Endothelial cell of umbilical vein (primary cell): ENCODE measurements at regions not wholly inside any gene's neighbourhood (a gene's known extent, or its start where the extent isn't known, plus 50 kb on each side); places are given as distances from the start of the nearest gene placed in this dataset.

Experiments
- BruUV-seq: library from RNA; stranded (reverse); fragments of 400-500 nt; replicated peaks from 2 replicates; lab custom pipeline; 2021; lab: Mats Ljungman, UMichigan
- CTCF ChIA-PET: fragments of 300-600, 350-600 bp; sonication (Branson Sonifier 250); formaldehyde crosslinking; loops from one replicate; lab custom pipeline; 2021; ENCODE audit warnings: antibody characterized with exemption, inconsistent platforms; lab: Charles Lee
- POLR2A ChIA-PET: fragments of 300-600, 350-600 bp; sonication (Branson Sonifier 250); formaldehyde crosslinking; loops from one replicate; lab custom pipeline; 2021; ENCODE audit warnings: antibody characterized with exemption, inconsistent platforms; lab: Charles Lee
- DNase-seq: peaks from one replicate; pipeline ENCODE4 v3.0.0-alpha.2; 2011; ENCODE audit warnings: low read depth, low spot score
- FAIRE-seq: peaks from 2 replicates; lab custom pipeline; 2011; peaks lifted over from hg19 to GRCh38; lab: Jason Lieb, UNC
- H2AFZ ChIP-seq: 2 replicates; pipeline ENCODE4 v1.6.0; 2012; ENCODE audit warnings: low read depth, low read length, control low read depth, inconsistent platforms
- H3K27ac ChIP-seq: 2 replicates; pipeline ENCODE4 v1.5.1; 2011; ENCODE audit warnings: low read depth, mild to moderate bottlenecking, control low read depth, low read length, moderate library complexity; ENCODE audit not compliant: insufficient read depth
- H3K27me3 ChIP-seq, 2 experiments: 2 replicates each; pipeline versions ENCODE4 v1.6.0 to v1.6.1; 2011; ENCODE audit warnings: low read length in 2 of 2, mixed read lengths in 1 of 2; ENCODE audit not compliant: control insufficient read depth in 2 of 2, insufficient read depth in 2 of 2
- H3K36me3 ChIP-seq, 2 experiments: 2 replicates in 1 of 2; 3 replicates in 1 of 2; pipeline ENCODE4 v1.5.1; 2011; ENCODE audit warnings: low read length in 2 of 2, mild to moderate bottlenecking in 1 of 2, moderate library complexity in 1 of 2; ENCODE audit not compliant: control insufficient read depth in 2 of 2, insufficient read depth in 2 of 2; ENCODE audit errors: extremely low read depth in 1 of 2
- H3K4me1 ChIP-seq: 3 replicates; pipeline ENCODE4 v1.5.1; 2011; ENCODE audit warnings: mild to moderate bottlenecking, low read length; ENCODE audit not compliant: control insufficient read depth, insufficient read depth; ENCODE audit errors: extremely low read depth
- H3K4me2 ChIP-seq: 2 replicates; pipeline ENCODE4 v1.6.1; 2011; ENCODE audit warnings: low read length, control low read depth, mixed read lengths; ENCODE audit not compliant: insufficient read depth
- H3K4me3 ChIP-seq, 3 experiments: fragments of 200-600 bp in 1 of 3; sonication (generic), shearing (Covaris generic) in 1 of 3; replicated peaks in 1 of 3; 2 replicates each; pipeline ENCODE4 v1.5.1; 2011 to 2016; ENCODE audit warnings: control low read depth in 3 of 3, low read length in 3 of 3, mild to moderate bottlenecking in 2 of 3, inconsistent platforms in 1 of 3, low read depth in 1 of 3, moderate library complexity in 1 of 3; ENCODE audit not compliant: insufficient read depth in 1 of 3
- H3K79me2 ChIP-seq: 2 replicates; pipeline ENCODE4 v1.6.0; 2012; ENCODE audit warnings: low read length, inconsistent platforms; ENCODE audit not compliant: control insufficient read depth, insufficient read depth
- H3K9ac ChIP-seq: replicated peaks from 2 replicates; pipeline ENCODE3; 2011; ENCODE audit warnings: low read length, control low read depth; ENCODE audit not compliant: insufficient read depth; ENCODE audit errors: extremely low read depth
- H3K9me1 ChIP-seq: replicated peaks from 3 replicates; pipeline ENCODE4 v1.6.0; 2011; ENCODE audit warnings: mild to moderate bottlenecking, low read length; ENCODE audit not compliant: control insufficient read depth, insufficient read depth; ENCODE audit errors: extremely low read depth
- H3K9me3 ChIP-seq: replicated peaks from 2 replicates; pipeline ENCODE4 v1.5.1; 2012; ENCODE audit warnings: low read length, inconsistent platforms; ENCODE audit not compliant: control insufficient read depth, insufficient read depth
- H4K20me1 ChIP-seq: replicated peaks from 2 replicates; pipeline ENCODE3; 2011; ENCODE audit warnings: mild to moderate bottlenecking, low read length; ENCODE audit not compliant: control insufficient read depth, insufficient read depth; ENCODE audit errors: extremely low read depth
- CTCF ChIP-seq, 2 donors: IDR thresholded peaks; 1 replicate in 1 of 2; 2 replicates in 1 of 2; pipeline ENCODE4 v1.5.1; 2011; ENCODE audit warnings: low read length in 2 of 2, mild to moderate bottlenecking in 2 of 2, moderate library complexity in 2 of 2, control low read depth in 1 of 2, inconsistent platforms in 1 of 2, low read depth in 1 of 2; ENCODE audit not compliant: insufficient read depth in 1 of 2; ENCODE audit errors: extremely low read depth in 1 of 2
- EZH2 ChIP-seq: IDR thresholded peaks from 2 replicates; pipeline ENCODE4 v1.6.1; 2012; ENCODE audit warnings: borderline replicate concordance, low read depth, mild to moderate bottlenecking, moderate library complexity, low read length, inconsistent platforms; ENCODE audit not compliant: severe bottlenecking
- FOS ChIP-seq: IDR thresholded peaks from 2 replicates; pipeline ENCODE4 v1.6.1; 2011; ENCODE audit warnings: mild to moderate bottlenecking, low read length, moderate library complexity, borderline replicate concordance; ENCODE audit not compliant: insufficient read depth
- GATA2 ChIP-seq: IDR thresholded peaks from 2 replicates; pipeline ENCODE4 v1.7.0; 2011; ENCODE audit warnings: low read depth, mild to moderate bottlenecking, moderate library complexity, mixed read lengths, low read length; ENCODE audit not compliant: insufficient read length, insufficient read depth
- JUN ChIP-seq: IDR thresholded peaks from 2 replicates; pipeline ENCODE4 v1.6.1; 2011; ENCODE audit warnings: borderline replicate concordance, low read depth; ENCODE audit not compliant: insufficient read length, insufficient read depth
- MAX ChIP-seq: IDR thresholded peaks from 2 replicates; pipeline ENCODE4 v1.6.1; 2011; ENCODE audit not compliant: insufficient read depth, insufficient read length
- MYC ChIP-seq: IDR thresholded peaks from one replicate; pipeline ENCODE4 v1.6.1; 2011; ENCODE audit warnings: mild to moderate bottlenecking, low read depth, low read length
- POLR2A ChIP-seq: IDR thresholded peaks from 2 replicates; pipeline ENCODE4 v1.6.1; 2012; ENCODE audit warnings: low read depth, mild to moderate bottlenecking, control low read depth, low read length
- POLR2AphosphoS5 ChIP-seq: IDR thresholded peaks from 2 replicates; pipeline ENCODE4 v1.6.1; 2012; ENCODE audit warnings: low read depth, mild to moderate bottlenecking, control low read depth, low read length, moderate library complexity; ENCODE audit not compliant: insufficient read depth
- dilution Hi-C: fragments of 300-500 bp; cut with MboI; formaldehyde crosslinking; loops from one replicate; pipeline ENCODE4 v1.15.0; 2019; ENCODE audit warnings: low sequenced_read_pairs; ENCODE audit not compliant: extremely low pct_ligation_motif_present
- intact Hi-C: fragments of 100-400 bp; cut with micrococcal nuclease; formaldehyde crosslinking; loops from one replicate; pipeline ENCODE4 v1.10.0; 2022

- dilution Hi-C loops (no loop called here), intact Hi-C loops (loop anchor here (10.0 kb wide), 1 partner anchor 136 kb away; no protein-coding TSS in a partner anchor)
- no peaks in the 10 kb centered on the region for H3K9me1 ChIP-seq
- H3K9me3 ChIP-seq, result no peaks in the 10 kb centered on the region
- POLR2A ChIA-PET, result no interaction called here
- H3K27ac ChIP-seq, result no peak overlapping the region
- BruUV-seq, result no TSS peak
- TF ChIP-seq JUN (no peak), MAX (no peak), FOS (no peak), POLR2AphosphoS5 (no peak), MYC (no peak), GATA2 (no peak), EZH2 (no peak), POLR2A (no peak), CTCF (IDR thresholded peaks at IDR 0.05; ENCODE audit: extremely low read depth in 1 of 2, insufficient read depth in 1 of 2, low read depth in 1 of 2, low read length in 2 of 2) (no peak)
- no peak overlapping the region for H3K4me3 ChIP-seq
- DNase-seq (no peak), FAIRE-seq (no peak)
- H3K4me2 ChIP-seq, result no peak overlapping the region
- H4K20me1 ChIP-seq, result no peaks in the 10 kb centered on the region
- no peaks in the 10 kb centered on the region for H3K36me3 ChIP-seq
- CTCF ChIA-PET, result interaction anchor here (0.5 to 0.9 kb wide), 2 partner anchors 13 to 659 kb away, joined by 3 read pairs; no protein-coding TSS in a partner anchor
- no peaks in the 10 kb centered on the region for H3K79me2 ChIP-seq
- H3K4me1 ChIP-seq, result no peaks in the 10 kb centered on the region
- no peak overlapping the region for H3K9ac ChIP-seq
- H3K27me3 ChIP-seq, result peaks cover 9 to 17% of the 10 kb centered on the region in 2 experiments
- no peak overlapping the region for H2AFZ ChIP-seq
Measured at GRCh38 chr2:165008730-165009315, 53.5 kb upstream of the SLC38A11 start.
